ENCODE measurements at regions not wholly inside any gene's neighbourhood (a gene's known extent, or its start where the extent isn't known, plus 50 kb on each side); places are given as distances from the start of the nearest gene placed in this dataset.

GRCh38 chr10:5272065-5272803 lies 75.6 kb downstream of the AKR1C4 start:
- no peaks in the 10 kb centered on the region for H3K27me3 Mint-ChIP-seq (ENCODE audit: insufficient read depth)
- H3K9me3 ChIP-seq (ENCODE audit: control insufficient read depth, low read length) = no peaks in the 10 kb centered on the region
- H3K4me1 Mint-ChIP-seq = peaks cover 2% of the 10 kb centered on the region
- no peak overlapping the region for H3K27ac ChIP-seq (ENCODE audit: low read depth, low read length)
- H3K36me3 ChIP-seq (ENCODE audit: control insufficient read depth, insufficient read depth, low read length) = no peaks in the 10 kb centered on the region
- DNase-seq = no peak
- no peaks in the 10 kb centered on the region for H3K36me3 Mint-ChIP-seq (ENCODE audit: low read depth)
- no peaks in the 10 kb centered on the region for H3K9me3 Mint-ChIP-seq
- no peak overlapping the region for H3K27ac Mint-ChIP-seq
- H3K4me1 ChIP-seq (ENCODE audit: control insufficient read depth, insufficient read depth, low read length) = no peaks in the 10 kb centered on the region
- TF ChIP-seq, protein P1, sequence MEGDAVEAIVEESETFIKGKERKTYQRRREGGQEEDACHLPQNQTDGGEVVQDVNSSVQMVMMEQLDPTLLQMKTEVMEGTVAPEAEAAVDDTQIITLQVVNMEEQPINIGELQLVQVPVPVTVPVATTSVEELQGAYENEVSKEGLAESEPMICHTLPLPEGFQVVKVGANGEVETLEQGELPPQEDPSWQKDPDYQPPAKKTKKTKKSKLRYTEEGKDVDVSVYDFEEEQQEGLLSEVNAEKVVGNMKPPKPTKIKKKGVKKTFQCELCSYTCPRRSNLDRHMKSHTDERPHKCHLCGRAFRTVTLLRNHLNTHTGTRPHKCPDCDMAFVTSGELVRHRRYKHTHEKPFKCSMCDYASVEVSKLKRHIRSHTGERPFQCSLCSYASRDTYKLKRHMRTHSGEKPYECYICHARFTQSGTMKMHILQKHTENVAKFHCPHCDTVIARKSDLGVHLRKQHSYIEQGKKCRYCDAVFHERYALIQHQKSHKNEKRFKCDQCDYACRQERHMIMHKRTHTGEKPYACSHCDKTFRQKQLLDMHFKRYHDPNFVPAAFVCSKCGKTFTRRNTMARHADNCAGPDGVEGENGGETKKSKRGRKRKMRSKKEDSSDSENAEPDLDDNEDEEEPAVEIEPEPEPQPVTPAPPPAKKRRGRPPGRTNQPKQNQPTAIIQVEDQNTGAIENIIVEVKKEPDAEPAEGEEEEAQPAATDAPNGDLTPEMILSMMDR (conservative IDR thresholded peaks at IDR 0.05) = no peak
- 89 to 90% methylated on average over 2 to 3 of the region's 3 CpGs for WGBS, 2 experiments (ENCODE audit: insufficient coverage in 1 of 2, insufficient read length in 1 of 2)
- no peak overlapping the region for H3K9ac ChIP-seq (ENCODE audit: extremely low read depth, low read length, poor library complexity, severe bottlenecking)
- H3K27me3 ChIP-seq (ENCODE audit: control insufficient read depth, insufficient read depth, low read length, poor library complexity, severe bottlenecking) = no peaks in the 10 kb centered on the region
- no peak overlapping the region for H3K4me3 Mint-ChIP-seq
- H3K4me3 ChIP-seq (ENCODE audit: low read length) = no peak overlapping the region

GRCh38 chr10:5274795-5275194 lies 78.2 kb downstream of the AKR1C4 start:
- Mint-ChIP-seq H3K36me3 (ENCODE audit: low read depth) (no peaks in the 10 kb centered on the region), H3K4me1 (peaks cover 2% of the 10 kb centered on the region), H3K27me3 (ENCODE audit: insufficient read depth) (no peaks in the 10 kb centered on the region), H3K4me3 (no peak overlapping the region), H3K27ac (no peak overlapping the region), H3K9me3 (no peaks in the 10 kb centered on the region)
- no peak overlapping the region for H3K4me3 ChIP-seq (ENCODE audit: low read length)
- H3K27me3 ChIP-seq (ENCODE audit: control insufficient read depth, insufficient read depth, low read length, poor library complexity, severe bottlenecking) = no peaks in the 10 kb centered on the region
- no peaks in the 10 kb centered on the region for H3K9me3 ChIP-seq (ENCODE audit: control insufficient read depth, low read length)
- H3K27ac ChIP-seq (ENCODE audit: low read depth, low read length) = no peak overlapping the region
- H3K36me3 ChIP-seq (ENCODE audit: control insufficient read depth, insufficient read depth, low read length) = no peaks in the 10 kb centered on the region
- DNase-seq = no peak
- H3K4me1 ChIP-seq (ENCODE audit: control insufficient read depth, insufficient read depth, low read length) = no peaks in the 10 kb centered on the region
- WGBS, 2 experiments (ENCODE audit: insufficient coverage in 1 of 2, insufficient read length in 1 of 2) = 89 to 98% methylated on average over 5 of the region's 5 CpGs
- TF ChIP-seq, protein P1 (conservative IDR thresholded peaks at IDR 0.05) = no peak
- no peak overlapping the region for H3K9ac ChIP-seq (ENCODE audit: extremely low read depth, low read length, poor library complexity, severe bottlenecking)

DNA sequence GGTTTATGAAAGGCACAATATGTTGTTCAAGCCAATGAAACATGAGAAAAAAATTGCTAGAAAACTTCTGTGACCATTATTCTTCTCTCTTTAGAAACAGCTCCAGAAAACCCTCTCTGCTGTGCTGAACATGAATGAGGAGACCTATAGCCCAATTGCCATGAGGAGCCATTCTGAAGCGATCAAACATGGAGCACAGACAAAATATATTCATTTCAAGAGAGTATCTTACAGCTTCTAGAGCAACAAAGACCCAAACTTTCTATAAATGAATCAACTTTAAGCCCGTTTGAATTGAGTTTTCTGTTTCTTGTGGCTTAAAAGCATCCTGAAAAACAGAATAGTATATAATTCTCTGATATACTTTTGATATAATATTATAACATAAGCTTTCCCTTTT lies 83.4 kb upstream of the UCN3 start:
- 59 to 89% methylated on average over 1 to 2 of the region's 2 CpGs for WGBS, 2 experiments (ENCODE audit: insufficient coverage in 1 of 2, insufficient read length in 1 of 2)
- Mint-ChIP-seq H3K4me3 (no peak overlapping the region), H3K27ac (no peak overlapping the region)

More for the DNA sequence above, 83.4 kb upstream of the UCN3 start:
- no peak overlapping the region for H3K9ac ChIP-seq (ENCODE audit: extremely low read depth, low read length, poor library complexity, severe bottlenecking)
- no peaks in the 10 kb centered on the region for H3K36me3 ChIP-seq (ENCODE audit: control insufficient read depth, insufficient read depth, low read length)
- H3K9me3 ChIP-seq (ENCODE audit: control insufficient read depth, low read length) = no peaks in the 10 kb centered on the region
- H3K27me3 Mint-ChIP-seq (ENCODE audit: insufficient read depth) = no peaks in the 10 kb centered on the region
- DNase-seq = no peak
- no peaks in the 10 kb centered on the region for H3K36me3 Mint-ChIP-seq (ENCODE audit: low read depth)
- peaks cover 22% of the 10 kb centered on the region for H3K4me1 Mint-ChIP-seq
- TF ChIP-seq, protein P1 (conservative IDR thresholded peaks at IDR 0.05) = no peak
- H3K4me1 ChIP-seq (ENCODE audit: control insufficient read depth, insufficient read depth, low read length) = peaks cover 3% of the 10 kb centered on the region
- H3K4me3 ChIP-seq (ENCODE audit: low read length) = no peak overlapping the region
- no peaks in the 10 kb centered on the region for H3K27me3 ChIP-seq (ENCODE audit: control insufficient read depth, insufficient read depth, low read length, poor library complexity, severe bottlenecking)
- no peak overlapping the region for H3K27ac ChIP-seq (ENCODE audit: low read depth, low read length)
- H3K9me3 Mint-ChIP-seq = no peaks in the 10 kb centered on the region

Data from endodermal cell (in vitro differentiated cells).